ENCODE measurements at regions not wholly inside any gene's neighbourhood (a gene's known extent, or its start where the extent isn't known, plus 50 kb on each side); places are given as distances from the start of the nearest gene placed in this dataset.
"Not testable (repeated sequence)": the region's sequence is repeated elsewhere in the genome, so short reads cannot be mapped to it uniquely, and the experiment has no call there.

- intact Hi-C loops (cut with DNase I), result no loop called here
- DNase-seq (ENCODE audit: low spot score), result no peak
Observed at GRCh38 chr5:93954421-93955069, 213.1 kb upstream of the POU5F2 start.

DNA sequence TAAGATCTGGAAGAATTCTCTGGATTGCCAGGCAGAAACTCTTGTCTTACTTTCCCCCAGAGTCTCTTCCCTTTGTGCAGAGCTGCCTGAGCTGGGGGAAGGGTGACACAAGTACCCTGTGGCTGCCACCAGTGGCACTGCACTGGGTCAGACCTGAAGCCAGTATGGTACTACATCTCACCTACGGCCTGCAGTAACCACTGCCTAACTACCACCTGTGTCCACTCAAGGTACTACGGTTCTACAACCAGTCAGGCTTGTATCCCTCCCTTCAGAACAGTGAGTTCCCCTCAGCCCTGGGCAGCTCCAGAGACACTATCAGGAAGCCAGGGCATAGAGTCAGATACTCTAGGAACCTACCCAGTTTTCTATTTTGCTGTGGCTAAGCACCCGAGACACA is 212.0 kb upstream of the POU5F2 start:
- no peak for DNase-seq (ENCODE audit: low spot score)
- intact Hi-C loops (cut with DNase I), result no loop called here

DNA sequence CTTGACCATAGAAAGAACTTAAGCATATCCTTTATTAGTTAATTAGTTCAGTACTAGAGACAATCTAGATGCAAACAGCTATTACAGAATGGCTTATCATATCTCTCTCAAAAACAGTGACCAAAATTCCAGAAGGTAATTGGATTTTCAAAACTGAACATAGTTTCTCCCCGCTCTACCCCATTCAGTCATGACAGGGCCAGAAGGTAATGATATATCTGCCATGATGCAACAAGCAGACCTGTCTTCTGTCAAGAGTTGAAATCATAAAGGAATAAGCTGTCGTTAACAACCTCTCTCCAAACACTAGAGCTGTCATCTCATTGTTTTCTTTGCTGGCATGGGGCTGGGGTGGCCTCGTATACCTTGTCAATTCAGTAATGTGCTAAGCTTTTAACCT is 200.5 kb upstream of the POU5F2 start:
- intact Hi-C loops (cut with DNase I), result no loop called here
- DNase-seq (ENCODE audit: low spot score), result no peak

GRCh38 chr5:93933269-93933668 is 191.9 kb upstream of the POU5F2 start:
- intact Hi-C loops (cut with DNase I); DNase-seq (ENCODE audit: low spot score): not testable (repeated sequence)

DNA sequence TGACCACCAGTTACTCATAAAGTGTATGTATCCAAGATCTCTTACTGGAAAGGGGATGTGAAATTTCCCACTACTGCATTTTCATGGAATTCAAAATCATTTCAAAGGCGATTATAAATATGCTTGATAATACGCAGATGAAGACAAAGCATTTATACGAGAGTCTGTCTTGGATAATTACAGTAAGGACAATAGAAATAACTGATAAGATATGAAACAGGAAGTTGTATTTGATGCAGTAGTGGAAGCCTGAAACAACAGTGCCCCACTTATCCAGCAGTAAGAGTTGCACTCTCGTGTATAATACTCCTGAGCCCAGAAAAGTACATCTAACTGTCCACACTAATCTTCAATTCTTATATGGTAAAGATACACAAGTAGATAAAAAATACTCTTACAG is 188.7 kb upstream of the POU5F2 start:
- intact Hi-C loops (cut with DNase I), result no loop called here
- DNase-seq (ENCODE audit: low spot score), result no peak

- DNase-seq (ENCODE audit: low spot score), result no peak
- intact Hi-C loops (cut with DNase I), result no loop called here
Observed at GRCh38 chr5:93929131-93929530, 187.7 kb upstream of the POU5F2 start.

GRCh38 chr5:93926831-93927620 is 185.6 kb upstream of the POU5F2 start:
- intact Hi-C loops (cut with DNase I), result no loop called here
- DNase-seq (ENCODE audit: low spot score), result no peak

GRCh38 chr5:93925321-93925720 is 183.9 kb upstream of the POU5F2 start:
- intact Hi-C loops (cut with DNase I), result no loop called here
- DNase-seq (ENCODE audit: low spot score), result no peak

DNA sequence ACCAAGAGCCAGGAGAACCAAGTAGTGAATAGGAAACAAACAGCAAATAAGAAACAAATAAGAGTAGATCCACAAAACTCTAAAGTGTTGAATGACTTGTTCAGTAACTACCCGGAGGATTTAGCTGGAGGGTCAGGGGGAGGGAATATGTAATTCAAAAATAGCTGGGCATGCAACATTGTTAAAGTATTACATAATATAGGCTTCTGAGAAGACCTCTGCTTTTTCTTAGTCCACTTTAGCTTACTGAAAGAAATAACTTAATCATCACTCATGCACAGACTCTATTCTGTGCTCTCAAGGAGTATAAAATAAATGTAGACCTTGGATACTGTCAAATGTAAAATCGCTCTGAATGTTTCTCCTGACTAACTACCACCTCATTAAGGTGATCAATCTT is 183.2 kb upstream of the POU5F2 start:
- intact Hi-C loops (cut with DNase I), result no loop called here
- DNase-seq (ENCODE audit: low spot score), result no peak

DNA sequence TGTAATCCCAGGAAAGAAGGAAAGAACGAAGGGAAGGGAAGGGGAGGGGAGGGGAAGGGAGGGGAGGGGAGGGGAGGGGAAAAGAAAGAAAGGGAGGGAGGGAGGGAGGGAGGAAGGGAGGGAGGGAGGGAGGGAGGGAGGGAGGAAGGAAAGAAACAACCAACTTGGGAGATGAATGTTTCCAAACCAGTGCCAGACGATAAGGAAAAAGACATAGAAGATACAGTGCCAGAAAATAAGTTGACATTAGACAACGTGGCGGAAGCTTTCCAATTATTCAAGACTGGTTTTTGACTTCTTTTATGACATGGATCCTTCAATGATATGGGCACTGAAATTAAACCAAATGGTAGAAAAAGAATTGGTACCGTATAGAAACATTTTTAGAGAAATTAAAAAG is 181.2 kb upstream of the POU5F2 start:
- intact Hi-C loops (cut with DNase I), result no loop called here
- DNase-seq (ENCODE audit: low spot score), result no peak

GRCh38 chr5:93921001-93921400 is 179.6 kb upstream of the POU5F2 start:
- intact Hi-C loops (cut with DNase I), result no loop called here
- DNase-seq (ENCODE audit: low spot score), result no peak

DNA sequence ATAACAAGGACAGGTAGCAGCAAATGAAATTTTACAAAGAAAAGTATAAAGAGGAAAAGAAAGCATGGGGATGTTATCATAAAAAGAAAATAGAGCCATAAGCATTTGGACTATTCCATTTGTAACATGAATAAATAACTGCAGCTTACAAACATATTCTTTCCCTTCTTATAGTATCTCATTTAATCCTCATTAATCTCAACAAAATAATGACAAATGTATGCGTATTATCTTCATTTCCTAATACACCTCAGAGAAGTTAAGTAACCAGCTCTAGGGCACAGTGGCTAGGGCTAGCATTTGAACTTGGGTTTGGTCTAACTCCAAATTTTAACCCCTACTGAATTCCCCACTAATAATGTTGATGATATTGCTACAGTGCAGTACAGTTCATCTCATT is 175.5 kb upstream of the POU5F2 start:
- no peak for DNase-seq (ENCODE audit: low spot score)
- intact Hi-C loops (cut with DNase I), result no loop called here

GRCh38 chr5:93915142-93915553 is 173.7 kb upstream of the POU5F2 start:
- intact Hi-C loops (cut with DNase I), result no loop called here

DNA sequence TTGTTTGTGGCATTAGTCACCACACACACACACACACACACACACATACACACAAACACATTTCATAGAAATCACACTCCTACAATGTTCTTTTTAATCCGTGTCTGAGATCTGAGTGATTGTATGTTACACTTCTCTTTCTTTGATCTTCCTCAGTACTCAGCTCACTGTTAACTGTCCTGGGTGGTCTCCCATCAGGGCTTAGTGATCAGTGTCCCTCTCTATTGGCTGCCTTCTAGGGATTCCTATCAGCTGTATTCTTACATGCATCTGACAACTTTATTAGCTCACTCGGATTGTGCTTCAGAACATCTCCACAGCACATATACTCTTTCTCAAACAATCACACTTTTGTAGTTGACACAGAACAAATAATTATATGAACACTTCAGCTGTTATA is 170.2 kb upstream of the POU5F2 start:
- DNase-seq (ENCODE audit: low spot score), result no peak
- intact Hi-C loops (cut with DNase I), result no loop called here

More at GRCh38 chr5:93915142-93915553, 173.7 kb upstream of the POU5F2 start:
- no peak for DNase-seq (ENCODE audit: low spot score)

- no peak for DNase-seq (ENCODE audit: low spot score)
Observed at GRCh38 chr5:93909356-93909755, 168.0 kb upstream of the POU5F2 start.

GRCh38 chr5:93904917-93905316 is 163.5 kb upstream of the POU5F2 start:
- DNase-seq (ENCODE audit: low spot score), result no peak
- intact Hi-C loops (cut with DNase I), result loop anchor here (10.0 kb wide), 1 partner anchor 320 kb away; the partner anchor contains the start of genes NR2F1 and NR2F1-AS1

More at GRCh38 chr5:93909356-93909755, 168.0 kb upstream of the POU5F2 start:
- intact Hi-C loops (cut with DNase I), result loop anchor here (10.0 kb wide), 1 partner anchor 325 kb away; the partner anchor contains the start of genes NR2F1 and NR2F1-AS1

DNA sequence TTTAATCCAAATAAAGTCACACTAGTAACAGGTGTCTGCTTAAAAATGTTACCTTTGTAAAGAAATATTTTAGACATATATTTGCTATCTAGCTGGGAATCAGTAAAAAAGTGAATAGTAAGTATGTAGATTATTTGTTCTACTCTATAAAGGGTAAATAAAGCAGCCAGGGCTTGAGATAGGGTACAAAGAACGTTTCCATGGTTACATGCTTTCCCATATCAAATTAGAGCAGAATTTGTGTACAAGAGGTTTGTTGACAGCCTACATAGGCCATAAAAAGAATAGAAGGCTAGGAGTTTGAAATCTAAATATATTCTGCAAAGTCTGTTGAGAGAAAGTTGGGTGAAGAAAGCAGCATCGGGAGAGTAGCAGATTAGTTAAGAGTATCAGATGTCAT is 160.9 kb upstream of the POU5F2 start:
- intact Hi-C loops (cut with DNase I), result loop anchor here (10.0 kb wide), 1 partner anchor 317 kb away; the partner anchor contains the start of genes NR2F1 and NR2F1-AS1
- no peak for DNase-seq (ENCODE audit: low spot score)

DNA sequence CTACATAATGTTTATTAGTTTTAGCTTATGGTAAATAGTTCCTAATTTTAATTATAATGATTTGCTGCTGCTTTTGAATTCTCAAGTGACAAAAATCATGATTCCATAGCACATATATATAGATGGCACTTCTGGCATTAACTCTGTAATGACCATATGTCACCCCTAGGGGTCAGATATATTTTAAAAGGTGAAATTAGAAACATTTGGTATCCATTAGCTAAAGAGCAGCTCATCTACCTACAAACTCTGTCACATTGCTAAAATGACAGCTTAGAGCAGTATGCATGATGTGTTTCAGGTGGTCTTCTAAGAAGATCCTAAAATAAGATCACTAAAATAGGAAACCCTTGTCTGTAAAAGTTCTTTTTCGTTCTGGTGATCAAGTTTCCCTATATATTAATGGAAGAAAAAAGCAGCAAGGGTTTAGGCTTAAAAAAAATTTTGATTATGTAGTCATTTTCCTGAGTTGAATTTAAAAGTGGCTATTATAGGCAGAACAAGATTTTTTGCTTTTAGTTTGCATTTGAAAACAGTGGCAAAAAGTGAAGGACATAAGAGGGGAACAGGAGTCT is 157.7 kb upstream of the POU5F2 start:
- intact Hi-C loops (cut with DNase I), result no loop called here
- no peak for DNase-seq (ENCODE audit: low spot score)

GRCh38 chr5:93894601-93895354 is 153.4 kb upstream of the POU5F2 start:
- intact Hi-C loops (cut with DNase I), result no loop called here
- DNase-seq (ENCODE audit: low spot score), result no peak

DNA sequence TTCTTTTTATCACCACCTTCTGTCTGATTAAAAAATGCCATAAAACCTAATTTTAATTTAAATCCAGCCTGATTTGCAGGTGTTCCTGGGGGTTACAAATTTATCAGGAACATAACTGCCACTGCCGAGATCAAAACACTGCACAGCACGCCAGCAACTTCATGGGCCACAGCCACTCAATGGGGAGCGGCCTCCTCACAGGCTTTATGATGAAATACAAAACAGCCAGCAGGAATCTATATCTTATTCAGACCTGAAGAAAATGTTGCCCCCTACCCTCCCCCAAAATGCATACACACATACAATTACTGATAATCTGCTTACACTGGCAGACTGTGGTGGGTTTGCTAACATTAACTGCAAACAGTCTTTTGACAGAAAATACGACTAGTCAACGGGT is 151.7 kb upstream of the POU5F2 start:
- intact Hi-C loops (cut with DNase I), result no loop called here
- DNase-seq (ENCODE audit: low spot score), result no peak

All from cardiac septum (tissue), 1 donor.